BE2C (cell line): ENCODE measurements at regions not wholly inside any gene's neighbourhood (a gene's known extent, or its start where the extent isn't known, plus 50 kb on each side); places are given as distances from the start of the nearest gene placed in this dataset.

Experiments used
- DNase-seq: peaks from one replicate; pipeline ENCODE4 v3.0.0-alpha.2; 2020
- H3K27me3 ChIP-seq: fragments of 250-450 bp; sonication (Bioruptor Pico); 2 replicates; pipeline ENCODE4 v1.5.1; 2020; ENCODE audit warnings: mild to moderate bottlenecking
- H3K36me3 ChIP-seq: fragments of 250-450 bp; sonication (Bioruptor Pico); 2 replicates; pipeline ENCODE4 v1.5.1; 2020; ENCODE audit warnings: mild to moderate bottlenecking
- H3K4me1 ChIP-seq: fragments of 250-450 bp; sonication (Bioruptor Pico); 2 replicates; pipeline ENCODE4 v1.5.1; 2020
- H3K4me3 ChIP-seq: 2 replicates; pipeline ENCODE4 v1.5.1; 2011; ENCODE audit warnings: low read depth, low read length
- H3K9me3 ChIP-seq: fragments of 250-450 bp; sonication (Bioruptor Pico); 2 replicates; pipeline ENCODE4 v1.5.1; 2020
- CTCF ChIP-seq: IDR thresholded peaks from 2 replicates; pipeline ENCODE4 v1.5.1; 2012; ENCODE audit warnings: mild to moderate bottlenecking, low read depth, low read length

- no peak for DNase-seq
- Histone ChIP-seq H3K9me3 (no peaks in the 10 kb centered on the region), H3K27me3 (peaks cover 15% of the 10 kb centered on the region)
These were observed 98.0 kb upstream of the GPR26 start for GRCh38 chr10:123567984-123568739.

GRCh38 chr10:123568751-123569150 is 97.4 kb upstream of the GPR26 start:
- Histone ChIP-seq H3K4me1 (no peaks in the 10 kb centered on the region), H3K4me3 (no peak overlapping the region), H3K27me3 (peaks cover 15% of the 10 kb centered on the region), H3K36me3 (no peaks in the 10 kb centered on the region), H3K9me3 (no peaks in the 10 kb centered on the region)
- no peak for TF ChIP-seq CTCF
- no peak for DNase-seq

More at GRCh38 chr10:123567984-123568739, 98.0 kb upstream of the GPR26 start:
- Histone ChIP-seq H3K4me1 (no peaks in the 10 kb centered on the region), H3K36me3 (no peaks in the 10 kb centered on the region), H3K4me3 (no peak overlapping the region)
- no peak for TF ChIP-seq CTCF

GRCh38 chr10:123569436-123570035 is 96.6 kb upstream of the GPR26 start:
- H3K4me3 ChIP-seq, result no peak overlapping the region
- no peaks in the 10 kb centered on the region for H3K4me1 ChIP-seq
- no peaks in the 10 kb centered on the region for H3K9me3 ChIP-seq
- H3K36me3 ChIP-seq, result no peaks in the 10 kb centered on the region
- H3K27me3 ChIP-seq, result peaks cover 15% of the 10 kb centered on the region
- DNase-seq, result no peak
- TF ChIP-seq CTCF, result no peak

- Histone ChIP-seq H3K36me3 (no peaks in the 10 kb centered on the region), H3K9me3 (no peaks in the 10 kb centered on the region), H3K4me1 (no peaks in the 10 kb centered on the region), H3K27me3 (peaks cover 15% of the 10 kb centered on the region), H3K4me3 (no peak overlapping the region)
- no peak for TF ChIP-seq CTCF
- DNase-seq, result no peak
These were observed 95.9 kb upstream of the GPR26 start for GRCh38 chr10:123570051-123570897.

- Histone ChIP-seq H3K4me3 (no peak overlapping the region), H3K4me1 (no peaks in the 10 kb centered on the region), H3K36me3 (no peaks in the 10 kb centered on the region), H3K9me3 (no peaks in the 10 kb centered on the region), H3K27me3 (peaks cover 15% of the 10 kb centered on the region)
- no peak for TF ChIP-seq CTCF
- no peak for DNase-seq
These were observed 95.1 kb upstream of the GPR26 start for GRCh38 chr10:123570898-123571515.
